ENCODE measurements at regions not wholly inside any gene's neighbourhood (a gene's known extent, or its start where the extent isn't known, plus 50 kb on each side); places are given as distances from the start of the nearest gene placed in this dataset.

GRCh38 chr12:68530299-68530698, 80.4 kb upstream of the RAP1B start:
- H3K4me3 ChIP-seq (ENCODE audit: low read length) = no peak overlapping the region
- no peaks in the 10 kb centered on the region for H3K9me2 ChIP-seq (replicated peaks; ENCODE audit: insufficient read depth, low read length)
- no peak for TF ChIP-seq EZH2 (optimal IDR thresholded peaks at IDR 0.05; ENCODE audit: low read depth, low read length)
- no peak for TF ChIP-seq EZH2phosphoT487 (IDR thresholded peaks at IDR 0.05; ENCODE audit: low read length)
- TF ChIP-seq CTCF (IDR thresholded peaks at IDR 0.05; ENCODE audit: low read length) = no peak
- H2AFZ ChIP-seq (ENCODE audit: low read length) = no peak overlapping the region
- H3K36me3 ChIP-seq (replicated peaks; ENCODE audit: insufficient read depth, low read length) = no peaks in the 10 kb centered on the region
- no peak overlapping the region for H3K4me2 ChIP-seq (ENCODE audit: low read depth, low read length)
- no peaks in the 10 kb centered on the region for H4K20me1 ChIP-seq (ENCODE audit: insufficient read depth, low read length)
- no peaks in the 10 kb centered on the region for H3K27me3 ChIP-seq (replicated peaks; ENCODE audit: insufficient read depth, low read length)
- no peaks in the 10 kb centered on the region for H3F3A ChIP-seq (ENCODE audit: insufficient read depth, low read length)
- H3K9ac ChIP-seq (ENCODE audit: low read length) = no peak overlapping the region
- no peaks in the 10 kb centered on the region for H3K9me3 ChIP-seq (replicated peaks; ENCODE audit: insufficient read depth, low read length)
- H3K27ac ChIP-seq (ENCODE audit: low read length) = no peak overlapping the region
- H3K79me2 ChIP-seq (ENCODE audit: low read length) = no peaks in the 10 kb centered on the region
- no peak for DNase-seq
- no peaks in the 10 kb centered on the region for H3K4me1 ChIP-seq (ENCODE audit: low read length)

GRCh38 chr12:68530965-68531364, 79.7 kb upstream of the RAP1B start:
- no peaks in the 10 kb centered on the region for H3F3A ChIP-seq (ENCODE audit: insufficient read depth, low read length)
- DNase-seq = no peak
- no peaks in the 10 kb centered on the region for H3K36me3 ChIP-seq (replicated peaks; ENCODE audit: insufficient read depth, low read length)
- H3K9ac ChIP-seq (ENCODE audit: low read length) = no peak overlapping the region
- no peaks in the 10 kb centered on the region for H4K20me1 ChIP-seq (ENCODE audit: insufficient read depth, low read length)
- H2AFZ ChIP-seq (ENCODE audit: low read length) = no peak overlapping the region
- no peak overlapping the region for H3K4me2 ChIP-seq (ENCODE audit: low read depth, low read length)
- TF ChIP-seq EZH2phosphoT487 (IDR thresholded peaks at IDR 0.05; ENCODE audit: low read length) = no peak
- no peak for TF ChIP-seq CTCF (IDR thresholded peaks at IDR 0.05; ENCODE audit: low read length)
- no peak for TF ChIP-seq EZH2 (optimal IDR thresholded peaks at IDR 0.05; ENCODE audit: low read depth, low read length)
- H3K9me2 ChIP-seq (replicated peaks; ENCODE audit: insufficient read depth, low read length) = no peaks in the 10 kb centered on the region
- no peaks in the 10 kb centered on the region for H3K79me2 ChIP-seq (ENCODE audit: low read length)
- H3K4me1 ChIP-seq (ENCODE audit: low read length) = no peaks in the 10 kb centered on the region
- no peaks in the 10 kb centered on the region for H3K9me3 ChIP-seq (replicated peaks; ENCODE audit: insufficient read depth, low read length)
- H3K27ac ChIP-seq (ENCODE audit: low read length) = no peak overlapping the region
- H3K4me3 ChIP-seq (ENCODE audit: low read length) = no peak overlapping the region
- no peaks in the 10 kb centered on the region for H3K27me3 ChIP-seq (replicated peaks; ENCODE audit: insufficient read depth, low read length)

DNA sequence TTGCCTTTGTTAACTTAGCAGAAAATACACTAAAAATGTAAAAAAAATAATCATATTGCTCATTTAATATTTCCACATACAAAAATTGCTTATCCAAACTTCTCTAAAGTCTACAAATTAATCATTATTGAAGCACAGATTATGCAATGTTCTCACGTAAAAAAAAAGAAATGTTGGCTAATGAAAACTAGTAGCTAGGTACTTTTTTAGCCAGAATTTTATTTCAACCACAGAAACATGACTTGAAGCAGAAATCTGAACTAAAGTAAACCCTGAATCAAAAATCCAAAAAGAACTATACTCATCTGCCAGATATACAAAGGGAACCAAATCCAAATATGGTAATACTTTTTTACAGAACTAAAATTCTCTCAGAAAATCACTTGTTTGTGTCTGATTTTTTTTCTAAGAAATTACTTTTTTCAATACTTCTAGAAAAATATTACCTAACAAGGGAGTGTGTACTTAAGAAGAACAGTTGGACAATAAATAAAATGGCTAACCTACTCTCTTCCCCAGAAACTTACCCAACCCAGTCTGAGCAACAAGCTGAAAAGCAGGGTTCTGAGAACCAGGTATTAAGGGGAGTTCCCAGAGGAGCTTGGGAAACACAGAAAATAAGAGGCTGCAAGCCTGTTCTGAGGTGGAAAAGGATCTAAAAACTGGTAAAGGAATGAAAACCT, 78.4 kb upstream of the RAP1B start:
- TF ChIP-seq CTCF (IDR thresholded peaks at IDR 0.05; ENCODE audit: low read length) (no peak), EZH2 (optimal IDR thresholded peaks at IDR 0.05; ENCODE audit: low read depth, low read length) (no peak), EZH2phosphoT487 (IDR thresholded peaks at IDR 0.05; ENCODE audit: low read length) (no peak)
- Histone ChIP-seq H3K4me1 (ENCODE audit: low read length) (no peaks in the 10 kb centered on the region), H3K9me3 (replicated peaks; ENCODE audit: insufficient read depth, low read length) (no peaks in the 10 kb centered on the region), H2AFZ (ENCODE audit: low read length) (no peak overlapping the region), H3K4me2 (ENCODE audit: low read depth, low read length) (no peak overlapping the region), H3K9me2 (replicated peaks; ENCODE audit: insufficient read depth, low read length) (no peaks in the 10 kb centered on the region), H3K36me3 (replicated peaks; ENCODE audit: insufficient read depth, low read length) (no peaks in the 10 kb centered on the region), H3K9ac (ENCODE audit: low read length) (no peak overlapping the region), H3K4me3 (ENCODE audit: low read length) (no peak overlapping the region), H4K20me1 (ENCODE audit: insufficient read depth, low read length) (no peaks in the 10 kb centered on the region), H3F3A (ENCODE audit: insufficient read depth, low read length) (no peaks in the 10 kb centered on the region), H3K27ac (ENCODE audit: low read length) (no peak overlapping the region), H3K27me3 (replicated peaks; ENCODE audit: insufficient read depth, low read length) (no peaks in the 10 kb centered on the region), H3K79me2 (ENCODE audit: low read length) (no peaks in the 10 kb centered on the region)
- no peak for DNase-seq

All from MM.1S (cell line).